ENCODE measurements at regions not wholly inside any gene's neighbourhood (a gene's known extent, or its start where the extent isn't known, plus 50 kb on each side); places are given as distances from the start of the nearest gene placed in this dataset.
A peak's percentile ranks its signal among the peaks of the same experiment; 100 is the strongest.

DNA sequence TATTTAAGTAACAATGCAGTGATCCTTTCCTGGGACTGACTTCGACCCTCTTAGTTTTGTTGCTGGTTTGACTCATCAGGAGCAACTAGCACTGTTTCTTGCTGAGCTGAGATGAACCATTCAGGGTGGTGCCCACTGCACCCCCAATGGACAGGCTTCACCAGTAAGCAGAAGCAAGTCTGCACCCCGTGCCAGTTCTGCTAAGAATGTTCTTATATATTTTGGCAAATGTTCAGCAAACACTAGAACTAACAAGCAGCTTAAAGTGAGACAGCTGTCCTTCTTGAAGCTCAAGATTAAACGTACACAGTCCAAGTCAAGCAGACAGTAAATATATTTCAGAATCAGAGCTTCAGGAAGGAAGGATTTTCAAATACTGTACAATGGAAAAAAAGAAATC is 561.3 kb upstream of the CDH4 start:
- no peak overlapping the region for H3K4me3 ChIP-seq (ENCODE audit: low read length)
- no peak for TF ChIP-seq CTCF (conservative IDR thresholded peaks at IDR 0.05; ENCODE audit: low read length)
- no peak for DNase-seq (ENCODE audit: low read depth)

DNA sequence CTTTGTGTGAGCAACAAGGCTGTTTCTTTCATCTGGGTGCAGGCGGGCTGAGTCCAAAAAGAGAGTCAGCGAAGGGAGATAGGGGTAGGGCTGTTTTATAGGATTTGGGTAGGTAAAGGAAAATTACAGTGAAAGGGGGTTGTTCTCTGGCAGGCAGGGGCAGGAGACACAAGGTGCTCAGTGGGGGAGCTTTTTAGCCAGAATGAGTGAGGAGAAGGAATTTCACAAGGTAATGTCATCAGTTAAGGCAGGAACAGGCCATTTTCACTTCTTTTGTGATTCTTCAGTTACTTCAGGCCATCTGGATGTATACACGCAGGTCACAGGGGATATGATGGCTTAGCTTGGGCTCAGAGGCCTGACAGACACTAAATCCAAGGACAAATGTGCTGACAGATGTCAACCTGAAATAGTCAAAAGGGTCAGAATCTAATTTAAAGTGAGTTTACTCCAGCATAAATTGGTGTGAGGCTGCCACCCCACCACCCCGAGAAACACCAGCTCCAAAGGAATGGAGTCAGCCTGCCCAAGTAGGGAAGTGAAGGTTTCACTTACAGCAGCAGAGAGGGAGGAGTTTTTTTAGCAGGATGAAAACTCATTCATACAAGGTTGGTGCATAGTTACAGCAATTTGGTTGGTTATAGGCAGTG is 560.0 kb upstream of the CDH4 start:
- DNase-seq (ENCODE audit: low read depth): no peak
- no peak for TF ChIP-seq CTCF (conservative IDR thresholded peaks at IDR 0.05; ENCODE audit: low read length)
- H3K4me3 ChIP-seq (ENCODE audit: low read length): no peak overlapping the region

DNA sequence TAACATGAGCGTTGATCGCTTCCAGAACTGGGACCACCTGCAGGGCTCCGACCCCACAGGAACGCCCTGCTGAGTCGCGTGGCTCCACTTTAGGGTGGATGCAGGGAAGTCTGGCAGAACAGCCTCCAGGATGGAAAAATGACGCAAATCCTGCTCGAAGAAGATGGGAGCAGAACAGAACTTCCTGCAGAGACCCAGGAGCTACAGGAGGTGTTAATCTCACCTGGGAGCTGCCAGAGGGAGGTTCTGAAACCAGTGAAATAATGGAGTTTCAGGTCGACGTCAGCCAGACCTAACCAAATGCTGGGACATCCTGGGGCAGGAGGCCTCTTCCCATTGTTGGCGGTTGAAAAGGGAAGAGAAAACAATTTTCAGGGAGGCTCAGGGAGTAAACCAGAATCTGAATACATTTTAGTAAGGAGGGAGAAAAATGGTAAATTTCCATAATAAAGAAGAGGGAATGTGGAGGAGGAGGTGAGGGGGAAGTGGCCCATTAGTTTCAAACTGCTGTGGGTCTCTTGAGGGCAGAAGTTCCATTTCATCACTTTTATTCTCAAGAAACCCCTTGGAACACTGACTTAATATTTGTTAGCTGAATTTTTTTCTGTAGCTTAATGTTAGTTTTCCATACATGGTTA is 558.4 kb upstream of the CDH4 start:
- H3K4me3 ChIP-seq (ENCODE audit: low read length): no peak overlapping the region
- DNase-seq (ENCODE audit: low read depth): no peak
- TF ChIP-seq CTCF (conservative IDR thresholded peaks at IDR 0.05; ENCODE audit: low read length): no peak

DNA sequence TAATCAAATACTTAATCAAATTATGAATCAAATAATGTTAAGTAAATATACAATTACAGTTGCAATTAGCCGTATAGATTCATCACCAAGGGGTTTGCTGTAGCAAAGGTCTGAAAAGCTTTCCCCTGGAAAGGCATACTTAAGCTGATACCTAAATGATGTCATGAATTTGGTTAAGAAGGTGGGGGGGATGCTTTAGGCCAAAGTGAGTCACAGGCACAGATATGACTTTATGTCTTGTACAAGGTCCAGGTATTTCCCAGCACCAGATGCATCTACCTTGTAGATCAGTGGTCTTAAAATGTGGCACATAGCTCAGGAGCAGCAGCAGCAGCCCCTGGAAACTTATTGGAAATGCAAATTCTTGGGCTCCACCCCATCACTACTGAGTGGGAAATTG is 557.3 kb upstream of the CDH4 start:
- TF ChIP-seq CTCF (conservative IDR thresholded peaks at IDR 0.05; ENCODE audit: low read length): no peak
- no peak overlapping the region for H3K4me3 ChIP-seq (ENCODE audit: low read length)
- DNase-seq (ENCODE audit: low read depth): peak; percentile 27

DNA sequence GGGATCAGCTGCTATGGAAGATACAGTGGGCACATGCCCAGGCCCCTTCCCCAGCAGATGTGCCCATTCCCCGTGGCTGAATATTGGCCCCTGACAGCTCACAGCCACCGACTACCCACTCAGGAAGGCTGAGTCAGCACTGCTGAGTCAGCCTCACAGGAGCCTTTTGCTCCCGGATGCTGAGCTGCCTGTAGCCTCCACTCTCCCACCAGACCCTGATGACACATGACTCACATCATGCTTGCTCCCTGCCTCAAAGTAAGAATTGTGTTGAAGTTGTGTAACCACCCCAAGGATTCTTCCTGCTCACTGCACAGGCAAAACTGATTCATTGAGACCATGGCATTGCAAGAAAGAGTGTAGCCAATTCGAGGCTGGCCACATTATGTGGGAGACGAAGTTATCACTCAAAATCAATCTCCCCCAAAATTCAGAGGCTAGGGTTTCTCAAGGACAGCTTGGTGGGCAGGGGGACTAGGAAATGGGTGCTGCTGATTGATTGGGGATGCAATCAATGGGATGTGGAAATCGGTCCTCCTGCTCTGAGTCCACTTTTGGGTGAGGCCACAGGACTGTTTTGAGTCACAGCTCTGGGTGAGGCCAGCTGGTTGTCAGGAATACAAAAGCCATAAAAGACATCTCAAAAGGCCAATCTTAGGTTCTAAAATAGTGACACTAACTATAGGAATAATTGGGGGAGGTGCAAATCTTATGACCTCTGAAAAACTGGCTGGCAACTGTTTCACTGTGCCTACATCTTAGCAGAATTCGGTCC is 556.6 kb upstream of the CDH4 start:
- H3K4me3 ChIP-seq (ENCODE audit: low read length): no peak overlapping the region
- TF ChIP-seq CTCF (conservative IDR thresholded peaks at IDR 0.05; ENCODE audit: low read length): no peak
- DNase-seq (ENCODE audit: low read depth): peak; percentile 93

- no peak for TF ChIP-seq CTCF (conservative IDR thresholded peaks at IDR 0.05; ENCODE audit: low read length)
- no peak overlapping the region for H3K4me3 ChIP-seq (ENCODE audit: low read length)
- DNase-seq (ENCODE audit: low read depth): no peak
Measured at GRCh38 chr20:60697252-60697651, 554.8 kb upstream of the CDH4 start.

All from AG10803 (cell line).